HEK293T (cell line): ENCODE measurements at regions not wholly inside any gene's neighbourhood (a gene's known extent, or its start where the extent isn't known, plus 50 kb on each side); places are given as distances from the start of the nearest gene placed in this dataset.

Source experiments
- CTCF ChIA-PET: fragments of 350-600 bp; formaldehyde crosslinking; extraction: SDS; loops from one replicate; lab custom pipeline; 2021; ENCODE audit warnings: antibody characterized with exemption, inconsistent platforms; lab: Yijun Ruan, JAX
- POLR2A ChIA-PET: fragments of 350-600 bp; formaldehyde crosslinking; extraction: SDS; loops from one replicate; lab custom pipeline; 2020; ENCODE audit warnings: antibody characterized with exemption, inconsistent platforms; lab: Yijun Ruan, JAX
- DNase-seq: peaks from one replicate; pipeline ENCODE4 v3.0.0; 2012; ENCODE audit warnings: mixed read lengths; ENCODE audit errors: extremely low spot score
- ARNT ChIP-seq: fragments of 450-650 bp; IDR thresholded peaks from 2 replicates; pipeline ENCODE4 v1.6.1; 2017; ENCODE audit warnings: mild to moderate bottlenecking
- BHLHE40 ChIP-seq: fragments of 450-650 bp; IDR thresholded peaks from 2 replicates; pipeline ENCODE4 v1.6.1; 2016; ENCODE audit warnings: mild to moderate bottlenecking, moderate library complexity, borderline replicate concordance
- CTBP1 ChIP-seq: fragments of 450-650 bp; IDR thresholded peaks from 2 replicates; pipeline ENCODE4 v1.6.1; 2016; ENCODE audit warnings: borderline replicate concordance
- ELF4 ChIP-seq: fragments of 450-650 bp; IDR thresholded peaks from 2 replicates; pipeline ENCODE4 v1.6.1; 2017; ENCODE audit warnings: antibody characterized with exemption
- FOXA1 ChIP-seq: fragments of 450-650 bp; IDR thresholded peaks from 2 replicates; pipeline ENCODE4 v1.6.1; 2016; ENCODE audit warnings: mild to moderate bottlenecking
- FOXK2 ChIP-seq: fragments of 450-650 bp; IDR thresholded peaks from 2 replicates; pipeline ENCODE4 v1.6.1; 2016; ENCODE audit warnings: mild to moderate bottlenecking
- FOXM1 ChIP-seq: fragments of 450-650 bp; IDR thresholded peaks from 2 replicates; pipeline ENCODE4 v1.6.1; 2017; ENCODE audit warnings: mild to moderate bottlenecking, borderline replicate concordance
- HDGF ChIP-seq: fragments of 450-650 bp; IDR thresholded peaks from 2 replicates; pipeline ENCODE4 v1.6.1; 2017; ENCODE audit warnings: antibody characterized with exemption, borderline replicate concordance
- L3MBTL2 ChIP-seq: fragments of 450-650 bp; conservative IDR thresholded peaks from 2 replicates; pipeline ENCODE4 v1.6.1; 2016; ENCODE audit warnings: mild to moderate bottlenecking
- LEF1 ChIP-seq: fragments of 450-650 bp; IDR thresholded peaks from 2 replicates; pipeline ENCODE4 v1.6.1; 2017; ENCODE audit warnings: mild to moderate bottlenecking, borderline replicate concordance
- NFRKB ChIP-seq: fragments of 450-650 bp; IDR thresholded peaks from 2 replicates; pipeline ENCODE4 v1.6.1; 2016; ENCODE audit warnings: mild to moderate bottlenecking, moderate library complexity
- SP1 ChIP-seq: fragments of 450-650 bp; IDR thresholded peaks from 2 replicates; pipeline ENCODE4 v1.6.1; 2017
- SUZ12 ChIP-seq: fragments of 450-650 bp; IDR thresholded peaks from 2 replicates; pipeline ENCODE4 v1.6.1; 2016; ENCODE audit warnings: mild to moderate bottlenecking
- TARDBP ChIP-seq: fragments of 450-650 bp; IDR thresholded peaks from 2 replicates; pipeline ENCODE4 v1.6.1; 2016
- ZNF384 ChIP-seq: fragments of 450-650 bp; IDR thresholded peaks from 2 replicates; pipeline ENCODE4 v1.6.1; 2016
- TF ChIP-seq, protein P1 (sequence below): fragments of 450-650 bp; IDR thresholded peaks from 2 replicates; pipeline ENCODE4 v1.6.1; 2016

DNA sequence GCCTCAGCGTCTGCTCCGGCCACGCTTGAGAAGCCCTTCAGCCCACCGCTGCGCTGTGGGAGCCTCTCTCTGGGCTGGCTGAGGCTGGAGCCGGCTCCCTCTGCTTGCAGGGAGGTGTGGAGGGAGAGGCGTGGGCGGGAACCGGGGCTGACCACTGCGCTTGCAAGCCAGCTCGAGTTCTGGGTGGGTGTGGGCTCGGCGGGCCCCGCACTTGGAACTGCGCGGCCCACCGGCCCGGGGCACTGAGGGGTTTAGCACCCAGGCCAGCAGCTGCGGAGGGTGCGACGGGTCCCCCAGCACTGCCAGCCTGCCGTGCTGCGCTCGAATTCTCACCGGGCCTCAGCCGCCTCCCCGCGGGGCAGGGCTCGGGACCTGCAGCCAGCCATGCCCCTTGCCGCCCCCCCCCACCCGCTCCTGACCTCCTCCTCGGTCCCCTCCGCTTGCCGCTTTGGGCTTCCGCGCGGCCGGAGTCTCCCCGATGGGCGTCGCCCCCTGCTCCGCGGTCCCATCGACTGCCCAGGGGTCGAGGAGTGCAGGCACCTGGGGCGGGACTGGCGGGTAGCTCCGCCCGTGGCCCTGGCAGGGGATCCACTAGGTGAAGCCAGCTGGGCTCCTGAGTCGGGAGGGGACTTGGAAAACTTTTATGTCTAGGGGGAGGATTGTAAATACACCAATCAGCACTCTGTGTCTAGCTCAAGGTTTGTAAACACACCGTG is 106.7 kb downstream of the RAP2B start:
- ChIA-PET CTCF (no interaction called here), POLR2A (no interaction called here)
- DNase-seq: no peak
- TF ChIP-seq NFRKB (no peak), BHLHE40 (no peak), L3MBTL2 (no peak), TARDBP (no peak), FOXK2 (no peak), LEF1 (no peak), HDGF (no peak), SUZ12 (no peak)

DNA sequence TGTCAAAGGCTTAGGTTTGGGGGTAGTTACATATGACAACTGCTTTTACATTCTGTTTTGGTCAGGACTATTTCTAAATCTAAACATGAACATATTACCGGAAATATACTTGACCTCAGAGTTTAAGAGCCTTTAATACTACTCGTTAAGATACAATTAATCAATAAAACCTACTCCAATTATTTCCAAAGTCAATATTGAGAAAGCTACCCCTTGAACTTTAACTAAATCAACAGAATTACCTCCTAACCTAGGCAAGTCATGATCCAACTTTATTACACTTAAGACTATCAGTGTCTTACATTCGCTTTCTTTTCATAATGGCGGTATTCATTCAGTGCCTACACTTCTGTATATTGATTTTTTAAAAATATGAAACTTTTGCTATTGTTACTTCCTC is 107.7 kb downstream of the RAP2B start:
- ChIA-PET POLR2A (no interaction called here), CTCF (no interaction called here)
- DNase-seq: no peak
- TF ChIP-seq L3MBTL2 (no peak), CTBP1 (no peak), LEF1 (no peak), SP1 (no peak), HDGF (no peak), BHLHE40 (no peak)

DNA sequence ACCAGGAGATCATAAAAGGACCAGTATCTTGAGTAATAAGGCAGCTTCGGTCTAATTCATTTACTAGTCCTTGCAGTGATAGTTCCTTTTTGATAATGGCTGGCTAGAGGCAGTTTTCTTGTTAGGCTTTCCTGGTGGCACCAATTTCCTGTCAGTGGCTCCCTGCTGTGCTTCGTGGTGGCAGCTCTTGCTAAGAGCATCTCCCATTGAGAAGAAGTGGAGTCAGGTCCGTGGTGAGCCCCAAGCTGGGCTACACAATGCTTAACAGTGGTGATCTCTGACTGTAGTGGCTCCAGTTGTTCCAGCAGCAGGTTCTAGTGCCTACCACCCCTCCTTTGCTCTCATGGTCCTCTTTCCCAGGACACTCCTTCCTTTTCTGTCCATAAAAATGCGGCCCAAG is 111.2 kb downstream of the RAP2B start:
- no peak for DNase-seq
- ChIA-PET POLR2A (no interaction called here), CTCF (no interaction called here)
- TF ChIP-seq ZNF384 (no peak), ARNT (no peak), FOXK2 (no peak), LEF1 (no peak), FOXM1 (no peak), L3MBTL2 (no peak), SP1 (no peak), SUZ12 (no peak), HDGF (no peak), CTBP1 (no peak), NFRKB (no peak), TARDBP (no peak), FOXA1 (no peak)
- TF ChIP-seq, protein P1, sequence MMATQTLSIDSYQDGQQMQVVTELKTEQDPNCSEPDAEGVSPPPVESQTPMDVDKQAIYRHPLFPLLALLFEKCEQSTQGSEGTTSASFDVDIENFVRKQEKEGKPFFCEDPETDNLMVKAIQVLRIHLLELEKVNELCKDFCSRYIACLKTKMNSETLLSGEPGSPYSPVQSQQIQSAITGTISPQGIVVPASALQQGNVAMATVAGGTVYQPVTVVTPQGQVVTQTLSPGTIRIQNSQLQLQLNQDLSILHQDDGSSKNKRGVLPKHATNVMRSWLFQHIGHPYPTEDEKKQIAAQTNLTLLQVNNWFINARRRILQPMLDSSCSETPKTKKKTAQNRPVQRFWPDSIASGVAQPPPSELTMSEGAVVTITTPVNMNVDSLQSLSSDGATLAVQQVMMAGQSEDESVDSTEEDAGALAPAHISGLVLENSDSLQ: no peak

DNA sequence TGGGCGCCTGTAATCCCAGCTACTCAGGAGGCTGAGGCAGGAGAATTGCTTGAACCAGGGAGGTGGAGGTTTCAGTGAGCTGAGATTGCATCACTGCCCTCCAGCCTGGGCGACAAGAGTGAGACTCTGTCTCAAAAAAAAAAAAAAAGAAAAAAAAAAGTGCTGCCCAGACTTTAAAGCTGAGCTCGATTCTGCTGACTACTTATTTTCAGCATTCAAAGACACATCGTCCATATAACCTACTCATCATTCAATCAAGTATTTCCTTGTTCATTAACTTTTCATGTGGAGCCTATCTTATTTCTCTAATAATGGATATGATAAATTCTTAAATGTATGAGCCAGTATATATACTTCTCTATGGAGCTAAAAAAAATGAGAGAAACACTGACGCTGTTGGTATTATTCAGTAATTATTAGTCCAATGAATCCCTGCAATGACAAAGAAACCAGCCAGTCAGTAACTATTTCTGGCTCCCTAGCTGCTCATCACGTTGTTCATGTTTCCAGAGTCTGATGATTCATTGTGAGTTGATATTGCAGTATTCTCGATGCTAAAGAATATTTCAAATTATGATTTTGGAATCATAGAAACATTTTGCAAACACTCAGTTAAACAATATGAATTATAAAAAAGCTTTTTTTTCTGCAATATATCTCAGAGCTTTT is 111.9 kb downstream of the RAP2B start:
- no peak for DNase-seq
- no peak for TF ChIP-seq NFRKB
- no peak for TF ChIP-seq SP1
- TF ChIP-seq L3MBTL2: no peak
- no peak for TF ChIP-seq ARNT
- no peak for TF ChIP-seq TARDBP
- TF ChIP-seq BHLHE40: no peak
- no peak for TF ChIP-seq FOXA1
- no peak for TF ChIP-seq CTBP1
- no peak for TF ChIP-seq ELF4
- no peak for TF ChIP-seq HDGF
- TF ChIP-seq FOXM1: no peak
- TF ChIP-seq, protein P1: no peak
- TF ChIP-seq FOXK2: no peak
- CTCF ChIA-PET: no interaction called here
- POLR2A ChIA-PET: no interaction called here

DNA sequence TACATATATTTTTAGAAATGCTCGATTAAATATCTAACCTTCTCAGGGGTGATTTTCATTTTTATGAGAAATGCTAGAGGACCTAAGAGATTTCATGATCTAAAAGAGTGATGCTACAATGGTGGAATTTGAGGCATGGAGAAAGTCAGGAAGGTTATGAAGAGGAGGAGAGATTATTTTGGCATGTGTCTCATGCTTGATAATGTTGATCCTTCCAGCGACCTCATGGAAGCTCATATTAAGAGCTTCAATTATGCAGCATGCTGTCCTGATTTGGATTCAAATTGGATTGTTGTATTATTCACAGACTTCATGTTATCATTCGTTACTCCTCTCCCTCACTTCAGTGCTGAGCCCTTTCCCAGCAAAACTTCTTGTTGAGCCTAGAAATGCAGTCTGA is 112.5 kb downstream of the RAP2B start:
- POLR2A ChIA-PET: no interaction called here
- TF ChIP-seq HDGF (no peak), ARNT (no peak), ZNF384 (no peak), ELF4 (no peak), FOXA1 (no peak), SP1 (no peak), TARDBP (no peak), L3MBTL2 (no peak), BHLHE40 (no peak), FOXK2 (no peak), LEF1 (no peak), NFRKB (no peak), FOXM1 (no peak), CTBP1 (no peak), SUZ12 (no peak)
- TF ChIP-seq, protein P1: no peak
- CTCF ChIA-PET: no interaction called here
- DNase-seq: no peak

DNA sequence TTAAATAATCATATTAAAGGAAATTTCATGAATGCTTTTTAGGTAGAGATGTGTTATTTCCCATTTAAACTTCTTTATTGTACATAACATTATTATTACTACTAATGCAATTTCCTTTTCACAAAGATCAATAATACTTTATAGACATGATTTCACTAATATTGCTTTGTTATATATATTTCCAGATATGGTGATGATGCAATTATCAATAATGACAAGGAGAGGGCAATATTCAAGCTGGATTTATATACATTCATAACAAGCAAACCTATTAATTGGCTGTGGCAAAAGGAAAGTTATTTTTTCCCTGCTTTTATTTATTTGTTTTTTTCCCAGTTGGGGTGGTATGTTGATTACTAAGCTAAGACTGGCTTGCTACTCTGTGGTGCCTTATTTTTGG is 113.5 kb downstream of the RAP2B start:
- no peak for DNase-seq
- CTCF ChIA-PET: no interaction called here
- POLR2A ChIA-PET: no interaction called here
- no peak for TF ChIP-seq FOXM1
- TF ChIP-seq ARNT: no peak
- no peak for TF ChIP-seq BHLHE40
- no peak for TF ChIP-seq SUZ12
- no peak for TF ChIP-seq LEF1
- TF ChIP-seq NFRKB: no peak
- TF ChIP-seq HDGF: no peak
- no peak for TF ChIP-seq ZNF384
- TF ChIP-seq L3MBTL2: no peak
- TF ChIP-seq FOXA1: no peak
- no peak for TF ChIP-seq ELF4
- no peak for TF ChIP-seq TARDBP
- TF ChIP-seq FOXK2: no peak
- TF ChIP-seq CTBP1: no peak
- TF ChIP-seq, protein P1: no peak
- no peak for TF ChIP-seq SP1
